ENCODE measurements at regions not wholly inside any gene's neighbourhood (a gene's known extent, or its start where the extent isn't known, plus 50 kb on each side); places are given as distances from the start of the nearest gene placed in this dataset.

DNA sequence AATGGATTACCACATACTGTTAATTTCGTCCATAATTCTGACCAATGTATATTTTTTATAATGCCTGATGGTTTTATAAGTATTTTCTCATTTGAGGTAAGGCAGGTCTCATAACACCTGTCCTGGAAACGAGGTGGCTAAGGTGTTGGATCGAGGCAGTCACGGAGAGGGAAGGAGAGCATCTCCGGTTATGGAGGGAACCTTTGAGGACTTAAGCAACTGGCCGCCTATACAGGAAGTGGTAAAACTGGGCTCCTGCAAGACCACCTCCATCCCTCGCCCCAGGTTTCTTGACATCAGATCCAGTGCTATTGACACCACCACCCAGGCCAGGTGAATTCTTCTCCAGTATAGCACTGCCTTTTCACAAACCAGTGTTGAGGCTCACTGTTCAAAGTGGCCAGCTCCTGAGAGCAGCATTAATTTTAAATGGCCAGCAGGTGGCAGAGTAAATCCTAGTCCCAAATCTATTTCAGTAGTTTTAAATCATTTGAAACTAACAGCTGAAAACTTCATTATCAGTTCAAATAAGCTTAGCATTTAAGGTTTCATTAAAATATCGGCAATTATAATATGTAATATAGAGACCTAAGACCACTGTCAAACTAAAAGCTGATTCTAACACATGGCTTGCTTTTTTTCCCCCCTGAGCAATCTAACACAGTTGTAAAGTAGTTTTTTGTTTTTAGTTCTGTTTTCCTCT, 100.8 kb downstream of the PPM1A start:
- TF ChIP-seq, protein P1, sequence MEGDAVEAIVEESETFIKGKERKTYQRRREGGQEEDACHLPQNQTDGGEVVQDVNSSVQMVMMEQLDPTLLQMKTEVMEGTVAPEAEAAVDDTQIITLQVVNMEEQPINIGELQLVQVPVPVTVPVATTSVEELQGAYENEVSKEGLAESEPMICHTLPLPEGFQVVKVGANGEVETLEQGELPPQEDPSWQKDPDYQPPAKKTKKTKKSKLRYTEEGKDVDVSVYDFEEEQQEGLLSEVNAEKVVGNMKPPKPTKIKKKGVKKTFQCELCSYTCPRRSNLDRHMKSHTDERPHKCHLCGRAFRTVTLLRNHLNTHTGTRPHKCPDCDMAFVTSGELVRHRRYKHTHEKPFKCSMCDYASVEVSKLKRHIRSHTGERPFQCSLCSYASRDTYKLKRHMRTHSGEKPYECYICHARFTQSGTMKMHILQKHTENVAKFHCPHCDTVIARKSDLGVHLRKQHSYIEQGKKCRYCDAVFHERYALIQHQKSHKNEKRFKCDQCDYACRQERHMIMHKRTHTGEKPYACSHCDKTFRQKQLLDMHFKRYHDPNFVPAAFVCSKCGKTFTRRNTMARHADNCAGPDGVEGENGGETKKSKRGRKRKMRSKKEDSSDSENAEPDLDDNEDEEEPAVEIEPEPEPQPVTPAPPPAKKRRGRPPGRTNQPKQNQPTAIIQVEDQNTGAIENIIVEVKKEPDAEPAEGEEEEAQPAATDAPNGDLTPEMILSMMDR (IDR thresholded peaks at IDR 0.05; ENCODE audit: low read depth, low read length, poor library complexity, severe bottlenecking) = peak; percentile 72
- no peak for TF ChIP-seq EZH2phosphoT487 (IDR thresholded peaks at IDR 0.05; ENCODE audit: borderline replicate concordance, low read length)
